ENCODE measurements at regions not wholly inside any gene's neighbourhood (a gene's known extent, or its start where the extent isn't known, plus 50 kb on each side); places are given as distances from the start of the nearest gene placed in this dataset.

DNA sequence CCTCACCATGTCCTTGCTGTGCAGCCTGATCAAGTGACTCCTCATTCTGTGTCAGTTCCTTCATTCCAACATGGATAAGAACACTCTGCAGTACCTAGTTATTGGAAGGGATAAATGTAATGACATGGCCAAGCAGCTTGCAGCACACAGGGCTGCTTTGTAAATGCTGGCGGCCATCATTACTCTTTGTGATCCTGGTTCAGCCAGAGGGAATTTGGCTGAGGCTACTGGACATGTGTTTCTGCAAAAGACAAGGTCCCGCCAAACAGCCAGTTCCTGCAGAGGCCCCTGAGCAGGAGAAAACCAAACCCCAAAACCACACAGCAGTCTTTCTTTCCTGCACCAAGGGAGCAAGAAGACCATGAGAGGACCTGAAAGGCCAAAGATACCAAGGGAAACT, 495.8 kb downstream of the AJAP1 start:
- WGBS, 4 donors = 73 to 86% (median 85%) methylated on average over 2 of the region's 2 CpGs
- H3K27me3 ChIP-seq = peaks cover 0 to 18% (median 0%) of the 10 kb centered on the region in 9 donors
- no peaks in the 10 kb centered on the region for H3K4me1 ChIP-seq
- no peak overlapping the region for H3K4me3 ChIP-seq
- no peak for ATAC-seq
- DNase-seq = no peak
- H3K36me3 ChIP-seq = no peaks in the 10 kb centered on the region
- TF ChIP-seq, protein P1, sequence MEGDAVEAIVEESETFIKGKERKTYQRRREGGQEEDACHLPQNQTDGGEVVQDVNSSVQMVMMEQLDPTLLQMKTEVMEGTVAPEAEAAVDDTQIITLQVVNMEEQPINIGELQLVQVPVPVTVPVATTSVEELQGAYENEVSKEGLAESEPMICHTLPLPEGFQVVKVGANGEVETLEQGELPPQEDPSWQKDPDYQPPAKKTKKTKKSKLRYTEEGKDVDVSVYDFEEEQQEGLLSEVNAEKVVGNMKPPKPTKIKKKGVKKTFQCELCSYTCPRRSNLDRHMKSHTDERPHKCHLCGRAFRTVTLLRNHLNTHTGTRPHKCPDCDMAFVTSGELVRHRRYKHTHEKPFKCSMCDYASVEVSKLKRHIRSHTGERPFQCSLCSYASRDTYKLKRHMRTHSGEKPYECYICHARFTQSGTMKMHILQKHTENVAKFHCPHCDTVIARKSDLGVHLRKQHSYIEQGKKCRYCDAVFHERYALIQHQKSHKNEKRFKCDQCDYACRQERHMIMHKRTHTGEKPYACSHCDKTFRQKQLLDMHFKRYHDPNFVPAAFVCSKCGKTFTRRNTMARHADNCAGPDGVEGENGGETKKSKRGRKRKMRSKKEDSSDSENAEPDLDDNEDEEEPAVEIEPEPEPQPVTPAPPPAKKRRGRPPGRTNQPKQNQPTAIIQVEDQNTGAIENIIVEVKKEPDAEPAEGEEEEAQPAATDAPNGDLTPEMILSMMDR (IDR thresholded peaks at IDR 0.05) = no peak
- intact Hi-C loops (cut with DNase I) = no loop called here
- no peak overlapping the region for H3K27ac ChIP-seq
- no peaks in the 10 kb centered on the region for H3K9me3 ChIP-seq

DNA sequence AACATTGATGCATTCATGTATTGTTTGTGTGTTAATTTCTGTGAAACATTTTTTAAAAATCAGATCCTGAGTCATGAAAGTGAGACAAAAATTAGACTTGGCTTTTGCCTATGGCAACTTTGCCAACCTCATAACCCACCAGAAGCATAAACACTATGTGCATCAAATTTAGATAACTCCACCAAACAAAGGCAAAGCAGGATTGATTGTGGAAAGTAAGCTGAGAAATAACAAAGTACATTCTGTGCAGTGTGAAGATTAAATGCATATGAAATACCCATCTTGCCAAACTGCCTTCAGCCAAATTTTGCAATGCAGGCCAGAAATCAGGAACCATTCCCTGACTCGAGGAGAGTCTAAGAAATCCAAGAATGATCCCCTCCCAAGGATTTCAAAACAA, 493.4 kb downstream of the AJAP1 start:
- no peak overlapping the region for H3K4me3 ChIP-seq
- TF ChIP-seq, protein P1 (IDR thresholded peaks at IDR 0.05) = no peak
- no peak for TF ChIP-seq POLR2A (IDR thresholded peaks at IDR 0.05)
- no peaks in the 10 kb centered on the region for H3K36me3 ChIP-seq
- intact Hi-C loops (cut with DNase I) = no loop called here
- no peak overlapping the region for H3K27ac ChIP-seq
- H3K27me3 ChIP-seq = peaks cover 0 to 25% (median 4%) of the 10 kb centered on the region in 9 donors
- no peak for DNase-seq
- no peaks in the 10 kb centered on the region for H3K4me1 ChIP-seq
- no peak for ATAC-seq
- no peaks in the 10 kb centered on the region for H3K9me3 ChIP-seq
- 33 to 50% (median 36%) methylated on average over 1 of the region's 1 CpG for WGBS, 4 donors

DNA sequence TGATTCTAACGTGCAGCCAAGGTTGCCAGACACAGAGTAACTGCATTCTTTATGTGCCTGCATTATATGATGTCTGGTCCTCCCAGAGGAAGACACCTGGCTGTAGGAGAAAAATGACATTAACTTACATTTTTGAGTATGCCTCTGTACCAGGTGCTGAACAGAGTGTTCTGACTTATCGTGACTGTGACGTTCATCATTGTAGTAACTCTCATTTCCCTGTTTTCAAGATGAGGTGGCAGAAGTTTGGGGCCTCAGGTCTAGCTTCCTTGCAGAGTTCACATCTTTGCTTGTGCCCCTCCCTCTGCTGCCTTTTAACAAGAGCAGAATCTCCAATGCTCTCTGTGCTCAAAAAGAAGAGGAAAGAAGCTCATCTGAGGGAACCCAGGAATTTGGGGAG, 488.0 kb downstream of the AJAP1 start:
- peaks cover 0 to 30% (median 4%) of the 10 kb centered on the region in 9 donors for H3K27me3 ChIP-seq
- no peaks in the 10 kb centered on the region for H3K36me3 ChIP-seq
- H3K4me3 ChIP-seq = no peak overlapping the region
- DNase-seq = no peak
- H3K4me1 ChIP-seq = no peaks in the 10 kb centered on the region
- intact Hi-C loops (cut with DNase I) = no loop called here
- TF ChIP-seq, protein P1 (IDR thresholded peaks at IDR 0.05) = no peak
- no peak for TF ChIP-seq POLR2A (IDR thresholded peaks at IDR 0.05)
- 72 to 87% (median 77%) methylated on average over 3 of the region's 3 CpGs for WGBS, 4 donors
- no peaks in the 10 kb centered on the region for H3K9me3 ChIP-seq
- no peak for ATAC-seq
- no peak overlapping the region for H3K27ac ChIP-seq

DNA sequence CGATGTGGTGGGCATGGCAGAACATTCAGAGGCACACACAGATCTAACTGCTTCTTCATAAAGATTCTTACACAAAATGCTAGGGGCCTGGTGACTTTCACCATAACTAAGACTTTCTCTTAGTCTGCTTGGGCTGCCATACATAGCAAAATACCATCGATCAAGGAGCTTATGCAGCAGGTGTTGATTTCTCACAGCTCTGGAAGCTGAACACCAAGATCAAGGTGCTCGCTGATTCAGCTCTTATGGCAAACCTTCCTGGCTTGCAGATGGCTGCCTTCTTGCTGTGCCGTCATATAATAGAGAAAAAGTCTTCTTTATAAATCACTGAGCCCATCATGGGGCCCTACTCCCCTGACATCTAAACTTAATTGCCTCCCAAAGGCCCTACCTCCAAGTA, 487.3 kb downstream of the AJAP1 start:
- intact Hi-C loops (cut with DNase I) = no loop called here
- Histone ChIP-seq H3K27ac (no peak overlapping the region), H3K9me3 (no peaks in the 10 kb centered on the region), H3K4me3 (no peak overlapping the region), H3K27me3 (peaks cover 0 to 30% (median 4%) of the 10 kb centered on the region in 9 donors), H3K36me3 (no peaks in the 10 kb centered on the region), H3K4me1 (no peaks in the 10 kb centered on the region)
- 72 to 80% (median 77%) methylated on average over 4 of the region's 4 CpGs for WGBS, 4 donors
- ATAC-seq = no peak
- no peak for TF ChIP-seq POLR2A (IDR thresholded peaks at IDR 0.05)
- TF ChIP-seq, protein P1 (IDR thresholded peaks at IDR 0.05) = no peak
- no peak for DNase-seq

Measured in heart left ventricle (tissue), 16 donors.